ENCODE measurements at regions not wholly inside any gene's neighbourhood (a gene's known extent, or its start where the extent isn't known, plus 50 kb on each side); places are given as distances from the start of the nearest gene placed in this dataset.

GRCh38 chr18:29779096-29779495 is 1263.4 kb downstream of the DSC3 start (continued):
- TF ChIP-seq ZSCAN18 (tag by site-specific recombination; IDR thresholded peaks at IDR 0.05) (no peak), KLF9 (tag by site-specific recombination; IDR thresholded peaks at IDR 0.05; ENCODE audit: low read depth) (no peak), ZNF248 (tag by site-specific recombination; IDR thresholded peaks at IDR 0.05) (no peak), ZNF521 (tag by site-specific recombination; IDR thresholded peaks at IDR 0.05) (no peak)

- POLR2A ChIA-PET = no interaction called here
- no peak overlapping the region for H3K4me3 ChIP-seq (ENCODE audit: low read depth, low read length)
- CTCF ChIA-PET = no interaction called here
- no peaks in the 10 kb centered on the region for H3K9me3 ChIP-seq (ENCODE audit: control insufficient read depth, insufficient read depth, low read depth, low read length)
- no peaks in the 10 kb centered on the region for H3K4me1 ChIP-seq (ENCODE audit: control insufficient read depth, insufficient read depth, low read length)
- no peak overlapping the region for H3K27ac ChIP-seq (ENCODE audit: extremely low read depth, low read depth, low read length)
- TF ChIP-seq ZNF184 (tag by site-specific recombination; IDR thresholded peaks at IDR 0.05) (no peak), KLF7 (tag by site-specific recombination; IDR thresholded peaks at IDR 0.05; ENCODE audit: borderline replicate concordance) (no peak), ZNF19 (tag by site-specific recombination; IDR thresholded peaks at IDR 0.05; ENCODE audit: low read depth) (no peak), ZNF626 (tag by site-specific recombination; IDR thresholded peaks at IDR 0.05) (no peak), HIC1 (tag by site-specific recombination; IDR thresholded peaks at IDR 0.05) (no peak), KLF17 (tag by site-specific recombination; IDR thresholded peaks at IDR 0.05) (no peak), ZNF830 (tag by site-specific recombination; IDR thresholded peaks at IDR 0.05; ENCODE audit: low read depth) (no peak), ZBTB17 (tag by site-specific recombination; IDR thresholded peaks at IDR 0.05) (no peak), ZNF280C (tag by site-specific recombination; IDR thresholded peaks at IDR 0.05) (no peak), ZNF571 (tag by site-specific recombination; IDR thresholded peaks at IDR 0.05) (no peak), HOXC10 (CRISPR knock-in tag; IDR thresholded peaks at IDR 0.05) (no peak), ZNF560 (tag by site-specific recombination; IDR thresholded peaks at IDR 0.05; ENCODE audit: borderline replicate concordance) (no peak), OVOL3 (tag by site-specific recombination; IDR thresholded peaks at IDR 0.05) (no peak), ZNF629 (tag by site-specific recombination; IDR thresholded peaks at IDR 0.05) (no peak), ZNF391 (tag by site-specific recombination; IDR thresholded peaks at IDR 0.05; ENCODE audit: borderline replicate concordance, low read depth) (no peak)
- H3K36me3 ChIP-seq (ENCODE audit: control insufficient read depth in 2 of 2, insufficient read depth in 1 of 2, low read length in 2 of 2) = no peaks in the 10 kb centered on the region
Measured at GRCh38 chr18:29753379-29753778, 1289.2 kb downstream of the DSC3 start.
